Loucy (cell line): ENCODE measurements at regions not wholly inside any gene's neighbourhood (a gene's known extent, or its start where the extent isn't known, plus 50 kb on each side); places are given as distances from the start of the nearest gene placed in this dataset.

Experiments used
- EZH2phosphoT487 ChIP-seq: fragments of 200-600 bp; IDR thresholded peaks from 2 replicates; pipeline ENCODE4 v1.6.1; 2018; ENCODE audit warnings: antibody characterized with exemption, mild to moderate bottlenecking, moderate library complexity, borderline replicate concordance
- TF ChIP-seq, protein P1 (sequence below): fragments of 200-600 bp; sonication (generic); conservative IDR thresholded peaks from 2 replicates; pipeline ENCODE4 v1.5.1; 2014; ENCODE audit warnings: mild to moderate bottlenecking, antibody characterized with exemption, low read length

DNA sequence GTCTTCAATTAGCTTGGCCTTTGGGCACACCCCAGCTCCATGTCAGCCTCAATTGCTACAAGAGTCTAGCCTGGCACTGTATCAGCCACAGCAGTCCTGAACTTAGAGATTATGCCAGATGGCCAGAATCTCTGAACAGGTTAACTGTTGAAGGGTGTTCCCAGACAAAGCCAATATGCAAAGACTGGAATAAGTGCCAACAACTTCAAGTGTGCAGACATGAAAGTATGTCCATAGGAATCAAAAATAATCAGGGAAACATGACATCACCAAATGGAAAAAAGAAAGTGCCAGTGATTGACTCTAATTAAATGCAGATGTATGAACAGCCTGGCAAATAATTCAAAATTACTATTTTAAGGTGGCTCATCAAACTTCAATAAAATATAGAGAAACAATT, 98.5 kb upstream of the DOCK10 start:
- TF ChIP-seq, protein P1, sequence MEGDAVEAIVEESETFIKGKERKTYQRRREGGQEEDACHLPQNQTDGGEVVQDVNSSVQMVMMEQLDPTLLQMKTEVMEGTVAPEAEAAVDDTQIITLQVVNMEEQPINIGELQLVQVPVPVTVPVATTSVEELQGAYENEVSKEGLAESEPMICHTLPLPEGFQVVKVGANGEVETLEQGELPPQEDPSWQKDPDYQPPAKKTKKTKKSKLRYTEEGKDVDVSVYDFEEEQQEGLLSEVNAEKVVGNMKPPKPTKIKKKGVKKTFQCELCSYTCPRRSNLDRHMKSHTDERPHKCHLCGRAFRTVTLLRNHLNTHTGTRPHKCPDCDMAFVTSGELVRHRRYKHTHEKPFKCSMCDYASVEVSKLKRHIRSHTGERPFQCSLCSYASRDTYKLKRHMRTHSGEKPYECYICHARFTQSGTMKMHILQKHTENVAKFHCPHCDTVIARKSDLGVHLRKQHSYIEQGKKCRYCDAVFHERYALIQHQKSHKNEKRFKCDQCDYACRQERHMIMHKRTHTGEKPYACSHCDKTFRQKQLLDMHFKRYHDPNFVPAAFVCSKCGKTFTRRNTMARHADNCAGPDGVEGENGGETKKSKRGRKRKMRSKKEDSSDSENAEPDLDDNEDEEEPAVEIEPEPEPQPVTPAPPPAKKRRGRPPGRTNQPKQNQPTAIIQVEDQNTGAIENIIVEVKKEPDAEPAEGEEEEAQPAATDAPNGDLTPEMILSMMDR = no peak
- no peak for TF ChIP-seq EZH2phosphoT487
